Activated CD4-positive, alpha-beta T cell treated with anti-CD3 and anti-CD28 coated beads, Interleukin-2, amount 10 ng/mL, durations not matched to agents 7 days and 5 days (primary cell): ENCODE measurements at regions not wholly inside any gene's neighbourhood (a gene's known extent, or its start where the extent isn't known, plus 50 kb on each side); places are given as distances from the start of the nearest gene placed in this dataset.

ENCODE experiments used
- CTCF ChIA-PET: fragments of 350-600 bp; sonication (Branson Sonifier 250); formaldehyde crosslinking; loops from one replicate; lab custom pipeline; 2021; ENCODE audit warnings: antibody characterized with exemption; lab: Charles Lee
- POLR2A ChIA-PET: fragments of 350-600 bp; sonication (Branson Sonifier 250); formaldehyde crosslinking; loops from one replicate; lab custom pipeline; 2021; ENCODE audit warnings: antibody characterized with exemption; lab: Charles Lee
- DNase-seq: peaks from one replicate; pipeline ENCODE4 v3.0.0-alpha.2; 2020
- H3K27ac Mint-ChIP-seq: one replicate; pipeline ENCODE4 v1.8.0; 2021; ENCODE audit warnings: mild to moderate bottlenecking, moderate library complexity, mixed read lengths
- H3K27me3 Mint-ChIP-seq: one replicate; pipeline ENCODE4 v1.8.0; 2021; ENCODE audit warnings: mixed read lengths
- H3K36me3 Mint-ChIP-seq: one replicate; pipeline ENCODE4 v1.8.0; 2021; ENCODE audit warnings: low read depth, mixed read lengths
- H3K4me1 Mint-ChIP-seq: one replicate; pipeline ENCODE4 v1.8.0; 2021; ENCODE audit warnings: mixed read lengths
- H3K4me3 Mint-ChIP-seq: one replicate; pipeline ENCODE4 v1.8.0; 2021; ENCODE audit warnings: mild to moderate bottlenecking, moderate library complexity, mixed read lengths
- H3K9me3 Mint-ChIP-seq: one replicate; pipeline ENCODE4 v1.8.0; 2021; ENCODE audit warnings: mixed read lengths

- H3K4me1 Mint-ChIP-seq: no peaks in the 10 kb centered on the region
- H3K27me3 Mint-ChIP-seq: peaks cover 11% of the 10 kb centered on the region
- H3K9me3 Mint-ChIP-seq: peaks cover 3% of the 10 kb centered on the region
- DNase-seq: no peak
- no peak overlapping the region for H3K4me3 Mint-ChIP-seq
- ChIA-PET POLR2A (no interaction called here), CTCF (interaction anchor here (0.6 to 0.9 kb wide), 2 partner anchors 9 to 64 kb away, joined by 3 to 5 read pairs; no protein-coding TSS in a partner anchor)
- no peak overlapping the region for H3K27ac Mint-ChIP-seq
- H3K36me3 Mint-ChIP-seq: no peaks in the 10 kb centered on the region
These were observed 73.7 kb upstream of the ARMC2 start for GRCh38 chr6:108774555-108774954.

GRCh38 chr6:108777536-108777935, 70.7 kb upstream of the ARMC2 start:
- no peak overlapping the region for H3K4me3 Mint-ChIP-seq
- ChIA-PET POLR2A (no interaction called here), CTCF (no interaction called here)
- H3K27me3 Mint-ChIP-seq: peaks cover 24% of the 10 kb centered on the region
- H3K36me3 Mint-ChIP-seq: no peaks in the 10 kb centered on the region
- no peaks in the 10 kb centered on the region for H3K9me3 Mint-ChIP-seq
- peaks cover 8% of the 10 kb centered on the region for H3K4me1 Mint-ChIP-seq
- no peak overlapping the region for H3K27ac Mint-ChIP-seq
- DNase-seq: no peak

GRCh38 chr6:108778421-108779186, 69.6 kb upstream of the ARMC2 start:
- POLR2A ChIA-PET: interaction anchor here (0.6 kb wide), 1 partner anchor 288 kb away, joined by 4 read pairs; no protein-coding TSS in a partner anchor
- Mint-ChIP-seq H3K4me1 (peaks cover 11% of the 10 kb centered on the region), H3K27me3 (peaks cover 32% of the 10 kb centered on the region), H3K27ac (no peak overlapping the region), H3K36me3 (no peaks in the 10 kb centered on the region), H3K9me3 (no peaks in the 10 kb centered on the region), H3K4me3 (no peak overlapping the region)
- CTCF ChIA-PET: interaction anchor here (1.3 kb wide), 1 partner anchor 237 kb away, joined by 3 read pairs; no protein-coding TSS in a partner anchor
- DNase-seq: no peak

GRCh38 chr6:108779536-108780275, 68.5 kb upstream of the ARMC2 start:
- Mint-ChIP-seq H3K36me3 (no peaks in the 10 kb centered on the region), H3K4me3 (no peak overlapping the region), H3K9me3 (no peaks in the 10 kb centered on the region), H3K4me1 (peaks cover 11% of the 10 kb centered on the region), H3K27me3 (peaks cover 38% of the 10 kb centered on the region), H3K27ac (no peak overlapping the region)
- CTCF ChIA-PET: interaction anchor here (0.9 to 1.5 kb wide), 4 partner anchors 11 to 238 kb away, joined by 3 to 4 read pairs (median 3); no protein-coding TSS in a partner anchor
- DNase-seq: no peak
- POLR2A ChIA-PET: interaction anchor here (0.6 kb wide), 1 partner anchor 287 kb away, joined by 4 read pairs; no protein-coding TSS in a partner anchor

GRCh38 chr6:108780784-108781183, 67.4 kb upstream of the ARMC2 start:
- Mint-ChIP-seq H3K4me3 (no peak overlapping the region), H3K9me3 (no peaks in the 10 kb centered on the region), H3K36me3 (no peaks in the 10 kb centered on the region), H3K27ac (no peak overlapping the region), H3K27me3 (peaks cover 49% of the 10 kb centered on the region), H3K4me1 (peaks cover 11% of the 10 kb centered on the region)
- ChIA-PET CTCF (interaction anchor here (0.6 to 1.5 kb wide), 4 partner anchors 11 to 238 kb away, joined by 3 to 5 read pairs (median 4); no protein-coding TSS in a partner anchor), POLR2A (interaction anchor here (0.6 kb wide), 1 partner anchor 106 kb away, joined by 15 read pairs; no protein-coding TSS in a partner anchor)
- no peak for DNase-seq

GRCh38 chr6:108781419-108782100, 66.7 kb upstream of the ARMC2 start:
- no peaks in the 10 kb centered on the region for H3K9me3 Mint-ChIP-seq
- ChIA-PET POLR2A (no interaction called here), CTCF (no interaction called here)
- no peaks in the 10 kb centered on the region for H3K36me3 Mint-ChIP-seq
- H3K4me1 Mint-ChIP-seq: peaks cover 11% of the 10 kb centered on the region
- H3K4me3 Mint-ChIP-seq: peak overlapping the region; percentile 62
- no peak overlapping the region for H3K27ac Mint-ChIP-seq
- H3K27me3 Mint-ChIP-seq: peaks cover 48% of the 10 kb centered on the region
- DNase-seq: no peak

- H3K4me1 Mint-ChIP-seq: peaks cover 11% of the 10 kb centered on the region
- H3K4me3 Mint-ChIP-seq: peak overlapping the region; percentile 62
- POLR2A ChIA-PET: no interaction called here
- H3K27me3 Mint-ChIP-seq: peaks cover 46% of the 10 kb centered on the region
- DNase-seq: peak; percentile 85
- no peaks in the 10 kb centered on the region for H3K36me3 Mint-ChIP-seq
- H3K9me3 Mint-ChIP-seq: no peaks in the 10 kb centered on the region
- CTCF ChIA-PET: interaction anchor here (1.5 kb wide), 1 partner anchor 19 kb away, joined by 3 read pairs; no protein-coding TSS in a partner anchor
- no peak overlapping the region for H3K27ac Mint-ChIP-seq
These were observed 65.8 kb upstream of the ARMC2 start for GRCh38 chr6:108782179-108783041.

- CTCF ChIA-PET: interaction anchor here (0.9 to 1.0 kb wide), 2 partner anchors 60 to 85 kb away, joined by 3 read pairs; no protein-coding TSS in a partner anchor
- Mint-ChIP-seq H3K9me3 (peaks cover 2% of the 10 kb centered on the region), H3K27ac (no peak overlapping the region), H3K36me3 (no peaks in the 10 kb centered on the region), H3K27me3 (peaks cover 50% of the 10 kb centered on the region), H3K4me3 (no peak overlapping the region), H3K4me1 (peaks cover 11% of the 10 kb centered on the region)
- POLR2A ChIA-PET: no interaction called here
- DNase-seq: no peak
These were observed 62.6 kb upstream of the ARMC2 start for GRCh38 chr6:108785653-108786052.

GRCh38 chr6:108788416-108788815, 59.8 kb upstream of the ARMC2 start:
- POLR2A ChIA-PET: no interaction called here
- H3K27ac Mint-ChIP-seq: no peak overlapping the region

GRCh38 chr6:108789475-108789874, 58.7 kb upstream of the ARMC2 start:
- Mint-ChIP-seq H3K9me3 (peaks cover 2% of the 10 kb centered on the region), H3K4me1 (no peaks in the 10 kb centered on the region), H3K4me3 (no peak overlapping the region), H3K36me3 (no peaks in the 10 kb centered on the region), H3K27ac (no peak overlapping the region), H3K27me3 (peaks cover 29% of the 10 kb centered on the region)
- ChIA-PET CTCF (interaction anchor here (0.6 kb wide), 1 partner anchor 246 kb away, joined by 3 read pairs; no protein-coding TSS in a partner anchor), POLR2A (no interaction called here)
- DNase-seq: no peak

More at GRCh38 chr6:108788416-108788815, 59.8 kb upstream of the ARMC2 start:
- peaks cover 33% of the 10 kb centered on the region for H3K27me3 Mint-ChIP-seq
- peaks cover 2% of the 10 kb centered on the region for H3K9me3 Mint-ChIP-seq
- DNase-seq: no peak
- no peaks in the 10 kb centered on the region for H3K4me1 Mint-ChIP-seq
- no peak overlapping the region for H3K4me3 Mint-ChIP-seq
- H3K36me3 Mint-ChIP-seq: no peaks in the 10 kb centered on the region
- CTCF ChIA-PET: interaction anchor here (0.6 to 2.4 kb wide), 3 partner anchors 9 to 1310 kb away, joined by 3 to 11 read pairs (median 3); no protein-coding TSS in a partner anchor

GRCh38 chr6:108791700-108792099, 56.5 kb upstream of the ARMC2 start:
- no peak overlapping the region for H3K27ac Mint-ChIP-seq
- ChIA-PET CTCF (no interaction called here), POLR2A (no interaction called here)
- DNase-seq: no peak
- no peak overlapping the region for H3K4me3 Mint-ChIP-seq
- H3K27me3 Mint-ChIP-seq: peaks cover 15% of the 10 kb centered on the region
- no peaks in the 10 kb centered on the region for H3K4me1 Mint-ChIP-seq
- no peaks in the 10 kb centered on the region for H3K36me3 Mint-ChIP-seq
- H3K9me3 Mint-ChIP-seq: peaks cover 2% of the 10 kb centered on the region
